Left colon (tissue), 2 donors: ENCODE measurements at regions not wholly inside any gene's neighbourhood (a gene's known extent, or its start where the extent isn't known, plus 50 kb on each side); places are given as distances from the start of the nearest gene placed in this dataset.
"Not testable (repeated sequence)": the region's sequence is repeated elsewhere in the genome, so short reads cannot be mapped to it uniquely, and the experiment has no call there.

Experiments used
- ATAC-seq: fragments of 200-7000 bp; cut with Tn5 transposase; one replicate; pipeline ENCODE4 v1.9.1; 2020; ENCODE audit warnings: mild to moderate bottlenecking, moderate library complexity
- DNase-seq, 2 donors: peaks; one replicate each; pipeline ENCODE4 v3.0.0-alpha.2; 2020
- intact Hi-C, 2 donors: fragments of 100-400 bp; cut with DNase I in 1 of 2; cut with micrococcal nuclease in 1 of 2; formaldehyde crosslinking; loops; one replicate each; pipeline versions ENCODE4 v1.11.2 to v1.14.0; 2022; cut with DNase I, micrococcal nuclease
- donor health status: DM: no; HTN: no; CAD: no.
- donor health status: DM: yes; HTN: yes; CAD: no.

DNA sequence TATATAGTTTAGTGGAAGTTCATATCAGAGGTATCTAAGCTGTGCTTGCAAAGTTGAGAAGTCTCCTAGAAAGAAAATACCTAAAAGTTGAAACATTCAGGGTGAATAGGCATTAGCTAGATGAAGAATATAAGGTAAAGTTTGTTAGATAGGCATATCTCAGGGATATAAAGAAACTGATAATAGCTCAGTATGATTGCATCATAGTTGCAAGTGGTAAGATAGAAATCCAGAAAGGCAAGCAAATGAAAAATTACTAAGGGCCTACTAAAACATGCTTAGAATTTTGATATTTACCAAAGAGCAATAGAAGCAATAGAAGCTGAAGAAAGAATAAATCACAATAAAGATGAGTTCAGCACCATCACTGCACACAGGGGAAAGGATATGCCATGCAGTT, 610.0 kb upstream of the ADGRL3 start:
- intact Hi-C loops, result no loop called here
- ATAC-seq (no peak), DNase-seq (no peak)

- no peak for DNase-seq
- no peak for ATAC-seq
- intact Hi-C loops, result no loop called here
Observed at GRCh38 chr4:60605646-60606354, 594.3 kb upstream of the ADGRL3 start.

DNA sequence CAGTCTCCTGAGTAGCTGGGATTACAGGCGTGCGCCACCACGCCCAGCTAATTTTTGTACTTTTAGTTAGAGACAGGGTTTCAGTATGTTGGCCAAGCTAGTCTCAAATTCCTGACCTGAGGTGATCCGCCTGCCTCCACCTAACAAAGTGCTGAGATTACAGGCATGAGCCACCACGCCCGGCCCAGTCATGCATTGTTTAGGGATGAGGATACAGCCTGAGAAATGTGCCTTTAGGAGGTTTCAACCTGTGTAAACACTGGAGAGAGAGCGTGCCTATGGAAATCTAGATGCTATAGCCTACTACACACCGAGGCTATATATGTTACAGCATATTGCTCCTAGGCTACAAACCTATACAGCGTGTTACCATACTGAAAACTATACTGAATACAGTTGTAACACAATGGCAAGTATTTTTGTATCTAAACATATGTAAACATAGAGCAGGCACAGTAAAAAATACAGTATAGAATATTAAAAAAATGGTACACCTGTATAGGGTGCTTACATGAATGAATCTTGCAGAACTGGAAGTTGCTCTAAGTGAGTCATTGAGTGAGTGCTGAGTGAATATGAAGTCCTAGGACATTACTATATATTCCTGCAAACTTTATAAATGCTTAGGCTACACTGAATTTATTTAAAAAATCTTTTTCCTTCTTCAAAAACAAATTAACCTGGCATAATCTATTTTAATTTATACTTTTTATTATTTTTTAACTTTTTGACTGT, 588.2 kb upstream of the ADGRL3 start:
- intact Hi-C loops, result no loop called here
- no peak for ATAC-seq
- DNase-seq, result no peak

DNA sequence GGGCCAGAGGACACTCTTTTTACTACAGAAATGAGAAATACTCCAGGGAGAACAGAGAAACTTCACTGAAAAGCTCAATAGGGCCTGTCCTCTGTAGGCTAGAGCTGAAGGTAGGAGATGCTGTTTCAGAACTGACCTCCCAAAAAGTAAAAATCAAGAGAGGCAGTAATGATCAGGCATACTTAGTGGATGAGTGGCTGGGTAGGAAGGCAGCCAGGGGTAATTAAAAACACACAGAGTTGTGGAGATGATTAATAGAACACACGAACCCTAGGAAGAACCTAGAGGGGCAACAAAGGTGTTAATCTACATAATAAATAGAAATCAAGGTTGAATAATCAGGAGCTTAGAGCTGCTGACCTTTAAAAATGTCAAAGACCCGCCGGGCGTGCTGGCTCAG, 582.4 kb upstream of the ADGRL3 start:
- no peak for ATAC-seq
- intact Hi-C loops, result no loop called here

DNA sequence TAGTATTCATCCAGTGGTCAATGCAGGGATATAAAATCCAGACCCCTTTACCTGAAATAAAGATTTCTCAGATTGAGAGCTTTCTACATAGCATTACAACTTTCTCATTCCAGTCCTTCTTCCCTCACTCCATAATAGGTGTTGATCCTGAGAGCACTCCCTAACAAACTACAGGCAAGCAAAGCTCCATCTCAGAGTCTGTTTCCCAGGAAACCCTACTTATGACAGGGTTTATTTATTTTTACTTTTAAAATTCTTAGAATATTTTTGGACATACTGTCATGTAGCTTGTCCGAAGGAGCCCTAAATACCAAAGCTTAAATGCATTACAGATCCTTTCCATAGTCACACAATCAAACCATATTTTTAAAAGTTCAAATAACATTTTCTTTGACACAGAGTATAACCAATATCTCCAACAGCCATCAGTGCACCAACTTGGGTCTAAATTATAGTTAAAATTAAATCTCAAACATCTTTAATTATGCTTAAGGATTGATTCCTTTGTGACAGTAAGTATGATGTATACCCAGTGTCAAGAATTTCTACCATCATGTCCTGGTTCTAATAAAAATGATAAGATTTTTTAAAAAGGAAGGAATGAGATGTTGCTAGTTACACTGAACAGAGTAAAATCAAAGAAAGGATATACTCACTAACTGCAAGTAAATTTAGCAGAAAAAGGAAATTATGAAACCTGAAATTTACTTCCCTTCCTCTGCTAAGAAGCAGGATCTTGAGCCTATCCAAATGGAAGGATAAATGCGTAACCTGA, 580.4 kb upstream of the ADGRL3 start:
- no peak for DNase-seq
- intact Hi-C loops, result no loop called here
- no peak for ATAC-seq

More for the DNA sequence above, 582.4 kb upstream of the ADGRL3 start:
- DNase-seq, result no peak

GRCh38 chr4:60637976-60638375, 562.1 kb upstream of the ADGRL3 start:
- DNase-seq (no peak), ATAC-seq (no peak)
- intact Hi-C loops, result no loop called here

GRCh38 chr4:60648774-60649173, 551.4 kb upstream of the ADGRL3 start:
- ATAC-seq (no peak), DNase-seq (no peak)
- intact Hi-C loops, result no loop called here

- no peak for ATAC-seq
- no peak for DNase-seq
- intact Hi-C loops, result no loop called here
Observed at GRCh38 chr4:60652933-60653332, 547.2 kb upstream of the ADGRL3 start.

- intact Hi-C loops, result no loop called here
- no peak for DNase-seq
- ATAC-seq, result no peak
Observed at GRCh38 chr4:60655356-60655755, 544.8 kb upstream of the ADGRL3 start.

DNA sequence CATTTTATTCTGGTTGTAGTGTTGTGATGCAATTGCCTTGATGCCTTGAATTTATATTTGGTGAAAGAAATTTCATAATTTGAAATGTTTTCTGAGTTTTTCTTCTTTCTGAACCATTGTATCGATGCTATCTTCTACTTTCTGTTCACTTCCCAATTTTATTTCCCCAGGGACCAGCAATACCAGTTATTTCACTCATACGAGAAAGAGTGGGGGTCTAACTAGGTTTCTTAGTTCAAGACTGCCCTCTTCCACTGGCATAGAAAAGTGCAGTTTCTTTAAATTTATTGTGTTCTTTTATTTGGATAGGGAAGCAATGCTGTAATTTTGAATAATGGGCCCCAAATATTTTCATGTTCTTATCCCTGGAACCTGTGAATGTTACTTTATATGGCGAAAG, 544.0 kb upstream of the ADGRL3 start:
- DNase-seq (no peak), ATAC-seq (no peak)
- intact Hi-C loops, result no loop called here

DNA sequence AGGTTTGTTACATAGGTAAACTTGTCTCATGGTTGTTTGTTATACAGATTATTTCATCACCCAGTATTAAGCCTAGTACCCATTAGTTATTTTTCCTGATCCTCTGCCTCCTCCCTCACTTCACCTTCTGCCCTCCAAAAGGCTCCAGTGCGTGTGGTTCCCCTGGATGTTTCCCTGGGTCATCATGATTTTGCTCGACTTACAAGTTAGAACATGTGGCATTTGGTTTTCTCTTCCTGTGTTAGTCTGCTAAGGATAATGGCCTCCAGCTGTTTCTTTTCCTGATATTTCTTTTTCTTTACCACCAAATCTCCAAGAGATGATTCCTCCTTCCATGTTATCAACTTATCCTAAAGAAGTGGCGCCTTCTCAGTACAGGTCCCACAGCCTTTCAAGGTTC, 543.1 kb upstream of the ADGRL3 start:
- ATAC-seq, result no peak
- no peak for DNase-seq
- intact Hi-C loops, result no loop called here

DNA sequence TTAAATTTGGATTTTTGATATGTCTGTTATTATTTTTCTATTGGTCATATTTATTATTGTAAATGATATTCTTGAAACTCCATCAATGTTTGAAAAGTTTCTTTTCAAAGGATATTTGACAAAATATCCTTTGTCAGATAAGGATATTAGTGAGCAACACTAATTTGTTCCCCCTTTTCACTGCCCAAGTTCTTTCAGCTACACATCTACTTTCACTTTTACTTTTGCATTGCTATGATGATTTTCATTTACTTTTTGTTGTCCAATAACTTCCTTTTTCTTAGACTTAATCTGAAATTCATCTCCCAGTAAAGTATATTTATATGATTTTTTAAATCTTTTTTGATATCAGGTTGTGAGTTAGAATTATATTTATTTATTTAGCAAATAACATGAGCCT, 542.3 kb upstream of the ADGRL3 start:
- no peak for ATAC-seq
- no peak for DNase-seq
- intact Hi-C loops, result no loop called here

DNA sequence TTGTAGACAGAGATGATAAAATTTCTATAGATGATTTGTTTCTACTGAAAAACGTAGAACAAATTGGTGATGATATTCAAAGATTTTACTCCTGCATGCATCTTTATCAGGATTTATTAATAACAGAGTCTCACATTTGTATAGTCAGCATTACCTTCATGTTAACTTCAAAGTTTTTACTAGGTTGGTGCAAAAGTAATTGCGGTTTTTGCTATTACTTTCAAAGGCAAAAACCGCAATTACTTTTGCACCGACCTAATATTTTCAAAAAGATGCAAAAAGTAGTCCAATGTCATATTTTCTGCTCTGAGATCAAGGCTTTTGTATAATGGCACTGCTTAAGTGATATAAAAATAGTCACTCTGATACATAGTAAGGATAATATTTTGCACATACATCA, 536.4 kb upstream of the ADGRL3 start:
- DNase-seq, result no peak
- intact Hi-C loops, result no loop called here
- no peak for ATAC-seq

DNA sequence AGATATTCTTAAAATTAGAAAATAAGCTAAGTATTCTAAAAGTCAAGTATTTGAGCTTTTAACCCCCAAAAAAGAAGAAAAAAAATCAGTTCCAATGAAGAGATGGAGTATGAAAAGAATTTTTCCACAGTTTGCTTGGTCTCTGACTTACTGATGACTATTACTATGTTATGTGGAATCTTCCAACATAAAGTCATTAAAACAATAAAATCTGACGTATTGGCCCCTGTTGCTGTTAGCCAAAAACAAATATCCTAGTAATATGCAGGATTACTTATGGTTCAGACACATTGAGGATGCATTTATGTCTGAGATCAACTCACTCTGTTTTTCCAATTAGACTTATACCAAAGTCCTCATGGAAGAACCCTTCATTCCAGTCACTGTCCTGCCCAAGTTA, 517.2 kb upstream of the ADGRL3 start:
- ATAC-seq (no peak), DNase-seq (no peak)
- intact Hi-C loops, result no loop called here

GRCh38 chr4:60683357-60683756, 516.8 kb upstream of the ADGRL3 start:
- ATAC-seq (no peak), DNase-seq (no peak)
- intact Hi-C loops, result no loop called here

DNA sequence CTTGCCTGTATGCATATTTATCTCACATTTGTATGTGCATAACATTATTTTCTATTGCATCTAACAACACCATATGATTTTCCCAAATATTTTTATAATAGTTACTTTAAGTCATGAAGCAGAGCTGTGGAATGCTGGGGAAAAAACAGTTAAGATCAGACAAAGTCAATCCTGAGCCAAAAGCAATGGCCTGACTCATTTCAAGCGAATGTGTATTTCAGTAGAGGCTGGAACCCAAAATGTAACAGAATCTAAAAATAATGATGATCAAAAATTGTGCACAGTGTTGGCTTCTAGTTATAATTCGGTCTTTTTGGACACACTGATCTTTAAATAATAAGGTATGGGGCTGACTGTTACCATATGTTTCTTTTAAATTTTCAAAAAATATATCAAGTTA, 516.2 kb upstream of the ADGRL3 start:
- intact Hi-C loops, result no loop called here
- ATAC-seq (no peak), DNase-seq (no peak)

GRCh38 chr4:60696062-60696461, 504.1 kb upstream of the ADGRL3 start:
- ATAC-seq, intact Hi-C loops, DNase-seq: not testable (repeated sequence)

DNA sequence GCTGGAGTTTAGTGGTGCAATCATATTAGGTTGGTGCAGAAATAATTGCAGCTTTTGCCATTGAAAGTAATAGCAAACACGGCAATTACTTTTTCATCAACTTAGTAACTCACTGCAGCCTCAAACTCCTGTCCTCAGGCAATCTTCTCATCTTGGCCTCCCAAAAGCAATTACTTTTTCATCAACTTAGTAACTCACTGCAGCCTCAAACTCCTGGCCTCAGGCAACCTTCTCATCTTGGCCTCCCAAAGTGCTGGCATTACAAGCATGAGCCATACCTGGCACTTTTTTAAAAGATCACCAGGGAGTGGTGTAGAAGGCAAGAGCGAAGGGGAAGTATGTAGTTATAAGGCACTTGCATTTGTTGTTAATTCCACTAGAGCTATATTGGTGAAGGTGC, 491.1 kb upstream of the ADGRL3 start:
- intact Hi-C loops, result no loop called here
- DNase-seq, result no peak
- no peak for ATAC-seq

DNA sequence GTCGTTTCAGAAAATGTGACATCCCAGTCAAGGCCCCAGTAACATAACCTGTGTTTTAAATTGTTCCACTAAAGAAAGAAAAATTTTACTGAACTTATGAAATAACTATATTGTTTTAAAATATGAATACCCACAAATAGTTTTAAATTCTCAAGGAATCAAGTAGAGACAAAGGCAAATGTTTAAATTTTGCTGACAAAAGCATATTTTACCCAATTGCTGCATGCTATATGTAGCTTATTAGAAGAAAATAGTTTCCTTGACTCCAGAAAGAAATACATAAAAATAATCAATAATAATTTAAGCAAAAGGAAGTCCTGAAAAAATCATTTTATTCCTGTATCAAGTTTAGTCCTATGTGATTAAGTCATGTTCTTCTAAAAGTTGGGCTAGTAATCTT, 481.3 kb upstream of the ADGRL3 start:
- ATAC-seq (no peak), DNase-seq (no peak)
- intact Hi-C loops, result no loop called here

DNA sequence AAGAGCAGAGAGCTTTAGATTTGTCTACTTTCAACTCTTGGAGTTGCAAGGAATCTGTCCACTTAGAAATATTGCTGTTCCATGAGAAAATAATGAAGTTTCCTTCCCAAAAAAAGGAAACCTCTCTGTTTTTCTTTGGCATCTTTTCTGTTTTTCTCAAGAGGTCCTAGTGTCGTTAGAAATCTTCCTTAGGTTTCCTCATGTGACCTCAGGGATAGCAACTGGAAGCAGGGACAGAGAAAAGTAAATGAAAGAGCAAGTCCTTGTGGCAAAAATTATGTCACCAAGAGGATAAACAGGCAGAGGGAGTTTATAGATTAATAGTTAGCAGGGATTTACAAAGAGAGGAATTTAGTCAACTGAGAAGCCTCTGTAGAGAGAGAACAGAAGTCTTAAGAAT, 478.4 kb upstream of the ADGRL3 start:
- DNase-seq (no peak), ATAC-seq (no peak)
- intact Hi-C loops, result no loop called here
